ENCODE measurements at regions not wholly inside any gene's neighbourhood (a gene's known extent, or its start where the extent isn't known, plus 50 kb on each side); places are given as distances from the start of the nearest gene placed in this dataset.

- Histone ChIP-seq H3K36me3 (no peaks in the 10 kb centered on the region), H3K4me1 (ENCODE audit: control insufficient read depth in 1 of 2, insufficient read depth in 1 of 2, low read depth in 1 of 2, low read length in 1 of 2) (no peaks in the 10 kb centered on the region), H3K27ac (no peak overlapping the region), H3K4me3 (ENCODE audit: low read depth in 1 of 2, low read length in 1 of 2) (no peak overlapping the region), H3K9me3 (no peaks in the 10 kb centered on the region), H3K27me3 (peaks cover 6% of the 10 kb centered on the region)
- TF ChIP-seq CTCF (IDR thresholded peaks at IDR 0.05): no peak
These were observed 474.7 kb upstream of the TNP1 start for GRCh38 chr2:217334561-217334960.

- H3K4me1 ChIP-seq (ENCODE audit: control insufficient read depth in 1 of 2, insufficient read depth in 1 of 2, low read depth in 1 of 2, low read length in 1 of 2): no peaks in the 10 kb centered on the region
- H3K4me3 ChIP-seq (ENCODE audit: low read depth in 1 of 2, low read length in 1 of 2): no peak overlapping the region
- TF ChIP-seq CTCF (IDR thresholded peaks at IDR 0.05): no peak
- H3K9me3 ChIP-seq: no peaks in the 10 kb centered on the region
- no peak overlapping the region for H3K27ac ChIP-seq
- H3K27me3 ChIP-seq: no peaks in the 10 kb centered on the region
- H3K36me3 ChIP-seq: no peaks in the 10 kb centered on the region
These were observed 473.0 kb upstream of the TNP1 start for GRCh38 chr2:217332866-217333265.

- no peak overlapping the region for H3K27ac ChIP-seq
- H3K36me3 ChIP-seq: no peaks in the 10 kb centered on the region
- no peaks in the 10 kb centered on the region for H3K9me3 ChIP-seq
- no peaks in the 10 kb centered on the region for H3K4me1 ChIP-seq (ENCODE audit: control insufficient read depth in 1 of 2, insufficient read depth in 1 of 2, low read depth in 1 of 2, low read length in 1 of 2)
- no peak for TF ChIP-seq CTCF (IDR thresholded peaks at IDR 0.05)
- no peak overlapping the region for H3K4me3 ChIP-seq (ENCODE audit: low read depth in 1 of 2, low read length in 1 of 2)
- peaks cover 4% of the 10 kb centered on the region for H3K27me3 ChIP-seq
These were observed 472.5 kb upstream of the TNP1 start for GRCh38 chr2:217332417-217332791.

GRCh38 chr2:217331523-217332416, 471.9 kb upstream of the TNP1 start:
- H3K4me3 ChIP-seq (ENCODE audit: low read depth in 1 of 2, low read length in 1 of 2): no peak overlapping the region
- no peaks in the 10 kb centered on the region for H3K4me1 ChIP-seq (ENCODE audit: control insufficient read depth in 1 of 2, insufficient read depth in 1 of 2, low read depth in 1 of 2, low read length in 1 of 2)
- H3K36me3 ChIP-seq: no peaks in the 10 kb centered on the region
- no peak for TF ChIP-seq CTCF (IDR thresholded peaks at IDR 0.05)
- H3K9me3 ChIP-seq: no peaks in the 10 kb centered on the region
- peaks cover 4% of the 10 kb centered on the region for H3K27me3 ChIP-seq
- no peak overlapping the region for H3K27ac ChIP-seq

- Histone ChIP-seq H3K27me3 (peaks cover 4% of the 10 kb centered on the region), H3K27ac (no peak overlapping the region), H3K9me3 (no peaks in the 10 kb centered on the region), H3K36me3 (no peaks in the 10 kb centered on the region), H3K4me3 (ENCODE audit: low read depth in 1 of 2, low read length in 1 of 2) (no peak overlapping the region), H3K4me1 (ENCODE audit: control insufficient read depth in 1 of 2, insufficient read depth in 1 of 2, low read depth in 1 of 2, low read length in 1 of 2) (no peaks in the 10 kb centered on the region)
- no peak for TF ChIP-seq CTCF (IDR thresholded peaks at IDR 0.05)
These were observed 470.8 kb upstream of the TNP1 start for GRCh38 chr2:217330647-217331046.

Measured in neutrophil (primary cell).